ENCODE measurements at regions not wholly inside any gene's neighbourhood (a gene's known extent, or its start where the extent isn't known, plus 50 kb on each side); places are given as distances from the start of the nearest gene placed in this dataset.

- TF ChIP-seq ZNF408 (CRISPR knock-in tag; IDR thresholded peaks at IDR 0.05; ENCODE audit: low read depth): no peak
- no peak for TF ChIP-seq RREB1 (CRISPR knock-in tag; IDR thresholded peaks at IDR 0.05)
- no peak for TF ChIP-seq CHD4 (IDR thresholded peaks at IDR 0.05; ENCODE audit: insufficient read depth, insufficient replicate concordance, low read depth, low read length, poor library complexity, severe bottlenecking)
- TF ChIP-seq ZBTB2 (IDR thresholded peaks at IDR 0.05): no peak
- TF ChIP-seq NR3C1 (CRISPR knock-in tag; IDR thresholded peaks at IDR 0.05): no peak
- no peak for TF ChIP-seq NEUROD1 (IDR thresholded peaks at IDR 0.05; ENCODE audit: borderline replicate concordance, low read depth, low read length, partially characterized antibody)
- no peak for TF ChIP-seq TOE1 (IDR thresholded peaks at IDR 0.05; ENCODE audit: borderline replicate concordance)
- no peak for TF ChIP-seq TOE1 (CRISPR knock-in tag; IDR thresholded peaks at IDR 0.05; ENCODE audit: borderline replicate concordance, low read depth)
- intact Hi-C loops (cut with micrococcal nuclease): no loop called here
- Histone ChIP-seq H3K79me2 (ENCODE audit: control insufficient read depth, insufficient read depth, low read length) (no peaks in the 10 kb centered on the region), H4K20me1 (replicated peaks; ENCODE audit: control insufficient read depth, insufficient read depth, low read length) (0 out of 2 replicates have a peak, but pooled peaks cover 8% of the 10 kb centered on the region), H3K9me3 (replicated peaks; ENCODE audit: control insufficient read depth, insufficient read depth, low read depth, low read length) (no peaks in the 10 kb centered on the region; the same call in 1 of the 2 replicates), H3K9ac (ENCODE audit: insufficient read depth in 1 of 2, low read depth in 2 of 2, low read length in 2 of 2) (no peak overlapping the region), H3K4me2 (ENCODE audit: insufficient read depth, low read length) (no peak overlapping the region), H3K27ac (ENCODE audit: extremely low read depth, low read depth, low read length) (no peak overlapping the region), H3K4me3 (no peak overlapping the region), H3K4me1 (replicated peaks in 1 of 2; ENCODE audit: control insufficient read depth in 2 of 2, insufficient read depth in 2 of 2, low read length in 2 of 2) (no peaks in the 10 kb centered on the region), H3K36me3 (ENCODE audit: control insufficient read depth, insufficient read depth, low read length) (no peaks in the 10 kb centered on the region), H2AFZ (ENCODE audit: low read depth, low read length) (no peak overlapping the region), H3K9me1 (ENCODE audit: control insufficient read depth, insufficient read depth, low read length) (no peaks in the 10 kb centered on the region), H3K27me3 (ENCODE audit: control insufficient read depth in 2 of 2, insufficient read depth in 2 of 2, low read length in 2 of 2) (peaks cover 14 to 42% of the 10 kb centered on the region in 2 experiments)
- no TSS peak for BruUV-seq (replicated peaks)
- ATAC-seq (no peak), DNase-seq (ENCODE audit: extremely low read depth in 1 of 4, low spot score in 3 of 4) (no peak), FAIRE-seq (no peak)
- 0% methylated on average over 9 of the region's 9 CpGs for WGBS (ENCODE audit: insufficient coverage, low coverage, missing lambda C conversion rate)
- CTCF ChIA-PET (ENCODE audit: low intra/inter-chr PET ratio): no interaction called here
- in situ Hi-C loops (cut with MboI): no loop called here
- POLR2A ChIA-PET: interaction anchor here (0.6 kb wide), 1 partner anchor 16 kb away, joined by 5 read pairs; no protein-coding TSS in a partner anchor
Measured at GRCh38 chr10:70998086-70998485, 109.7 kb upstream of the PCBD1 start.

Measured in K562 (cell line).